Glomerular visceral epithelial cell (primary cell): ENCODE measurements at regions not wholly inside any gene's neighbourhood (a gene's known extent, or its start where the extent isn't known, plus 50 kb on each side); places are given as distances from the start of the nearest gene placed in this dataset.
"Not testable (repeated sequence)": the region's sequence is repeated elsewhere in the genome, so short reads cannot be mapped to it uniquely, and the experiment has no call there.

Experiments used
- DNase-seq: peaks from one replicate; pipeline ENCODE4 v3.0.0-alpha.2; 2016; ENCODE audit errors: extremely low spot score

GRCh38 chr12:33323823-33324222 is 115.8 kb downstream of the SYT10 start:
- no peak for DNase-seq

- DNase-seq = no peak
These were observed 117.1 kb downstream of the SYT10 start for GRCh38 chr12:33322519-33322918.

- DNase-seq = no peak
These were observed 121.9 kb downstream of the SYT10 start for GRCh38 chr12:33317746-33318145.

GRCh38 chr12:33314223-33314622 is 125.4 kb downstream of the SYT10 start:
- DNase-seq = no peak

GRCh38 chr12:33313476-33313875 is 126.1 kb downstream of the SYT10 start:
- no peak for DNase-seq

- DNase-seq = no peak
These were observed 129.1 kb downstream of the SYT10 start for GRCh38 chr12:33310471-33310870.

- no peak for DNase-seq
These were observed 135.4 kb downstream of the SYT10 start for GRCh38 chr12:33304176-33304575.

- DNase-seq = no peak
These were observed 143.1 kb downstream of the SYT10 start for GRCh38 chr12:33296529-33296928.

- no peak for DNase-seq
These were observed 148.9 kb downstream of the SYT10 start for GRCh38 chr12:33290703-33291102.

- DNase-seq = no peak
These were observed 156.6 kb downstream of the SYT10 start for GRCh38 chr12:33283054-33283453.

GRCh38 chr12:33277376-33277775 is 162.2 kb downstream of the SYT10 start:
- no peak for DNase-seq

GRCh38 chr12:33267641-33268040 is 172.0 kb downstream of the SYT10 start:
- no peak for DNase-seq

GRCh38 chr12:33265900-33266299 is 173.7 kb downstream of the SYT10 start:
- DNase-seq = no peak

- DNase-seq = no peak
These were observed 174.4 kb downstream of the SYT10 start for GRCh38 chr12:33265033-33265731.

- no peak for DNase-seq
These were observed 186.4 kb downstream of the SYT10 start for GRCh38 chr12:33253178-33253577.

GRCh38 chr12:33251548-33251947 is 188.1 kb downstream of the SYT10 start:
- no peak for DNase-seq

- no peak for DNase-seq
These were observed 191.3 kb downstream of the SYT10 start for GRCh38 chr12:33248364-33248763.

GRCh38 chr12:33247625-33248024 is 192.0 kb downstream of the SYT10 start:
- no peak for DNase-seq

- DNase-seq = no peak
These were observed 194.2 kb downstream of the SYT10 start for GRCh38 chr12:33245434-33245833.

GRCh38 chr12:33226671-33227070 is 212.9 kb downstream of the SYT10 start:
- DNase-seq = no peak

GRCh38 chr12:33223956-33224355 is 215.7 kb downstream of the SYT10 start:
- no peak for DNase-seq

GRCh38 chr12:33222357-33222756 is 217.3 kb downstream of the SYT10 start:
- no peak for DNase-seq

- DNase-seq = no peak
These were observed 233.6 kb downstream of the SYT10 start for GRCh38 chr12:33205981-33206380.

- not testable (repeated sequence) for DNase-seq
These were observed 245.2 kb downstream of the SYT10 start for GRCh38 chr12:33194389-33194788.
